Left ventricle myocardium inferior (tissue), 1 donor: ENCODE measurements at regions not wholly inside any gene's neighbourhood (a gene's known extent, or its start where the extent isn't known, plus 50 kb on each side); places are given as distances from the start of the nearest gene placed in this dataset.

Experiments
- DNase-seq: peaks from one replicate; pipeline ENCODE4 v3.0.0-alpha.2; 2020
- H3K27ac ChIP-seq: fragments of 200-600 bp; replicated peaks from 2 replicates; pipeline ENCODE4 v1.8.0; 2021
- H3K27me3 ChIP-seq: fragments of 200-600 bp; 2 replicates; pipeline ENCODE4 v1.8.0; 2021; ENCODE audit warnings: low read depth
- H3K36me3 ChIP-seq: fragments of 200-600 bp; 2 replicates; pipeline ENCODE4 v1.8.0; 2021
- H3K4me1 ChIP-seq: fragments of 200-600 bp; 2 replicates; pipeline ENCODE4 v1.8.0; 2021
- H3K4me3 ChIP-seq: fragments of 200-600 bp; 2 replicates; pipeline ENCODE4 v1.8.0; 2021; ENCODE audit warnings: mild to moderate bottlenecking, moderate library complexity
- H3K9me3 ChIP-seq: fragments of 200-600 bp; replicated peaks from 2 replicates; pipeline ENCODE4 v1.8.0; 2021
- CTCF ChIP-seq: fragments of 200-600 bp; IDR thresholded peaks from 2 replicates; pipeline ENCODE4 v1.8.0; 2021; ENCODE audit warnings: antibody characterized with exemption, mild to moderate bottlenecking, borderline replicate concordance
- intact Hi-C: fragments of 100-400 bp; cut with micrococcal nuclease; formaldehyde crosslinking; loops from one replicate; pipeline ENCODE4 v1.11.0; 2022
- donor health status: DM: no; HTN: yes; CAD: no; lungs with severe emphysema.

- Histone ChIP-seq H3K36me3 (no peaks in the 10 kb centered on the region), H3K4me1 (peaks cover 33% of the 10 kb centered on the region), H3K27ac (no peak overlapping the region), H3K27me3 (no peaks in the 10 kb centered on the region), H3K4me3 (no peak overlapping the region), H3K9me3 (no peaks in the 10 kb centered on the region)
- DNase-seq = no peak
- TF ChIP-seq CTCF = no peak
- intact Hi-C loops = no loop called here
Observed at GRCh38 chr2:8148260-8149006, 533.4 kb upstream of the ID2 start.

GRCh38 chr2:8149007-8149405 lies 532.9 kb upstream of the ID2 start:
- H3K36me3 ChIP-seq = no peaks in the 10 kb centered on the region
- H3K4me1 ChIP-seq = peaks cover 33% of the 10 kb centered on the region
- no peaks in the 10 kb centered on the region for H3K27me3 ChIP-seq
- DNase-seq = no peak
- H3K4me3 ChIP-seq = no peak overlapping the region
- H3K9me3 ChIP-seq = no peaks in the 10 kb centered on the region
- no peak overlapping the region for H3K27ac ChIP-seq
- TF ChIP-seq CTCF = no peak
- intact Hi-C loops = no loop called here

GRCh38 chr2:8149985-8150539 lies 531.8 kb upstream of the ID2 start:
- Histone ChIP-seq H3K27ac (no peak overlapping the region), H3K4me3 (no peak overlapping the region), H3K27me3 (no peaks in the 10 kb centered on the region), H3K36me3 (no peaks in the 10 kb centered on the region), H3K4me1 (peaks cover 33% of the 10 kb centered on the region), H3K9me3 (no peaks in the 10 kb centered on the region)
- TF ChIP-seq CTCF = no peak
- intact Hi-C loops = no loop called here
- no peak for DNase-seq

GRCh38 chr2:8151888-8152287 lies 530.0 kb upstream of the ID2 start:
- H3K27ac ChIP-seq = no peak overlapping the region
- intact Hi-C loops = no loop called here

More at GRCh38 chr2:8151888-8152287, 530.0 kb upstream of the ID2 start:
- Histone ChIP-seq H3K4me3 (no peak overlapping the region), H3K36me3 (no peaks in the 10 kb centered on the region), H3K27me3 (no peaks in the 10 kb centered on the region), H3K9me3 (no peaks in the 10 kb centered on the region), H3K4me1 (peaks cover 18% of the 10 kb centered on the region)
- no peak for TF ChIP-seq CTCF
- no peak for DNase-seq
